ENCODE measurements at regions not wholly inside any gene's neighbourhood (a gene's known extent, or its start where the extent isn't known, plus 50 kb on each side); places are given as distances from the start of the nearest gene placed in this dataset.

GRCh38 chr10:120705309-120705708 lies 145.9 kb upstream of the WDR11 start:
- H3K27ac ChIP-seq (replicated peaks), result no peak overlapping the region
- no peak overlapping the region for H3K4me3 ChIP-seq
- no peaks in the 10 kb centered on the region for H3K9me3 ChIP-seq (replicated peaks)
- no peak for DNase-seq
- no peak for TF ChIP-seq CTCF (IDR thresholded peaks at IDR 0.05; ENCODE audit: borderline replicate concordance)
- peaks cover 16% of the 10 kb centered on the region for H3K27me3 ChIP-seq (ENCODE audit: low read depth)
- intact Hi-C loops (cut with micrococcal nuclease), result no loop called here
- H3K36me3 ChIP-seq, result no peaks in the 10 kb centered on the region
- no peaks in the 10 kb centered on the region for H3K4me1 ChIP-seq

GRCh38 chr10:120710076-120710475 lies 141.1 kb upstream of the WDR11 start:
- Histone ChIP-seq H3K27ac (replicated peaks) (no peak overlapping the region), H3K4me3 (no peak overlapping the region), H3K4me1 (no peaks in the 10 kb centered on the region), H3K36me3 (no peaks in the 10 kb centered on the region), H3K27me3 (ENCODE audit: low read depth) (peaks cover 31% of the 10 kb centered on the region), H3K9me3 (replicated peaks) (no peaks in the 10 kb centered on the region)
- no peak for TF ChIP-seq CTCF (IDR thresholded peaks at IDR 0.05; ENCODE audit: borderline replicate concordance)
- intact Hi-C loops (cut with micrococcal nuclease), result no loop called here
- no peak for DNase-seq

GRCh38 chr10:120711860-120712259 lies 139.3 kb upstream of the WDR11 start:
- Histone ChIP-seq H3K4me1 (no peaks in the 10 kb centered on the region), H3K4me3 (no peak overlapping the region), H3K27ac (replicated peaks) (no peak overlapping the region), H3K9me3 (replicated peaks) (no peaks in the 10 kb centered on the region), H3K27me3 (ENCODE audit: low read depth) (peaks cover 31% of the 10 kb centered on the region), H3K36me3 (no peaks in the 10 kb centered on the region)
- no peak for DNase-seq
- intact Hi-C loops (cut with micrococcal nuclease), result no loop called here
- no peak for TF ChIP-seq CTCF (IDR thresholded peaks at IDR 0.05; ENCODE audit: borderline replicate concordance)

- DNase-seq, result no peak
Observed at GRCh38 chr10:120713573-120714205, 137.5 kb upstream of the WDR11 start.

GRCh38 chr10:120715171-120715570 lies 136.0 kb upstream of the WDR11 start:
- H3K4me3 ChIP-seq, result no peak overlapping the region

More at GRCh38 chr10:120713573-120714205, 137.5 kb upstream of the WDR11 start:
- no peak overlapping the region for H3K4me3 ChIP-seq
- no peak overlapping the region for H3K27ac ChIP-seq (replicated peaks)
- no peaks in the 10 kb centered on the region for H3K4me1 ChIP-seq
- intact Hi-C loops (cut with micrococcal nuclease), result no loop called here
- H3K27me3 ChIP-seq (ENCODE audit: low read depth), result peaks cover 27% of the 10 kb centered on the region
- H3K9me3 ChIP-seq (replicated peaks), result peaks cover 12% of the 10 kb centered on the region
- H3K36me3 ChIP-seq, result no peaks in the 10 kb centered on the region
- TF ChIP-seq CTCF (IDR thresholded peaks at IDR 0.05; ENCODE audit: borderline replicate concordance), result no peak

More at GRCh38 chr10:120715171-120715570, 136.0 kb upstream of the WDR11 start:
- intact Hi-C loops (cut with micrococcal nuclease), result no loop called here
- TF ChIP-seq CTCF (IDR thresholded peaks at IDR 0.05; ENCODE audit: borderline replicate concordance), result no peak
- H3K36me3 ChIP-seq, result no peaks in the 10 kb centered on the region
- DNase-seq, result no peak
- H3K27ac ChIP-seq (replicated peaks), result no peak overlapping the region
- peaks cover 15% of the 10 kb centered on the region for H3K27me3 ChIP-seq (ENCODE audit: low read depth)
- H3K4me1 ChIP-seq, result no peaks in the 10 kb centered on the region
- peaks cover 12% of the 10 kb centered on the region for H3K9me3 ChIP-seq (replicated peaks)

All from left ventricle myocardium inferior (tissue), 1 donor.